BJ (cell line): ENCODE measurements at regions not wholly inside any gene's neighbourhood (a gene's known extent, or its start where the extent isn't known, plus 50 kb on each side); places are given as distances from the start of the nearest gene placed in this dataset.

Experiments
- CTCF ChIA-PET: fragments of 350-600 bp; formaldehyde crosslinking; extraction: SDS; loops from one replicate; lab custom pipeline; 2021; ENCODE audit warnings: antibody characterized with exemption, inconsistent platforms; lab: Yijun Ruan, JAX
- POLR2A ChIA-PET: fragments of 300-600 bp; sonication (Branson Sonifier 250); formaldehyde crosslinking; extraction: SDS; loops from one replicate; lab custom pipeline; 2021; ENCODE audit warnings: antibody characterized with exemption; lab: Charles Lee
- DNase-seq: peaks from one replicate; pipeline ENCODE4 v3.0.0-alpha.2; 2011; ENCODE audit warnings: low read depth
- H3K27me3 ChIP-seq: 2 replicates; pipeline ENCODE4 v1.6.0; 2011; ENCODE audit warnings: low read length; ENCODE audit not compliant: control insufficient read depth, insufficient read depth
- H3K36me3 ChIP-seq: 2 replicates; pipeline ENCODE4 v1.5.1; 2011; ENCODE audit warnings: low read length; ENCODE audit not compliant: control insufficient read depth, insufficient read depth
- H3K4me3 ChIP-seq: 2 replicates; pipeline ENCODE4 v1.5.1; 2011; ENCODE audit warnings: low read depth, mild to moderate bottlenecking, control low read depth, low read length
- CTCF ChIP-seq: IDR thresholded peaks from 2 replicates; pipeline ENCODE4 v1.5.1; 2011; ENCODE audit warnings: low read depth, mild to moderate bottlenecking, control low read depth, inconsistent platforms, low read length, moderate library complexity; ENCODE audit not compliant: insufficient read depth

- CTCF ChIA-PET: no interaction called here
- H3K4me3 ChIP-seq: no peak overlapping the region
- H3K36me3 ChIP-seq: no peaks in the 10 kb centered on the region
- DNase-seq: no peak
- POLR2A ChIA-PET: no interaction called here
- no peak for TF ChIP-seq CTCF
- no peaks in the 10 kb centered on the region for H3K27me3 ChIP-seq
Measured at GRCh38 chr16:86366481-86366880, 143.8 kb upstream of the FOXF1 start.

DNA sequence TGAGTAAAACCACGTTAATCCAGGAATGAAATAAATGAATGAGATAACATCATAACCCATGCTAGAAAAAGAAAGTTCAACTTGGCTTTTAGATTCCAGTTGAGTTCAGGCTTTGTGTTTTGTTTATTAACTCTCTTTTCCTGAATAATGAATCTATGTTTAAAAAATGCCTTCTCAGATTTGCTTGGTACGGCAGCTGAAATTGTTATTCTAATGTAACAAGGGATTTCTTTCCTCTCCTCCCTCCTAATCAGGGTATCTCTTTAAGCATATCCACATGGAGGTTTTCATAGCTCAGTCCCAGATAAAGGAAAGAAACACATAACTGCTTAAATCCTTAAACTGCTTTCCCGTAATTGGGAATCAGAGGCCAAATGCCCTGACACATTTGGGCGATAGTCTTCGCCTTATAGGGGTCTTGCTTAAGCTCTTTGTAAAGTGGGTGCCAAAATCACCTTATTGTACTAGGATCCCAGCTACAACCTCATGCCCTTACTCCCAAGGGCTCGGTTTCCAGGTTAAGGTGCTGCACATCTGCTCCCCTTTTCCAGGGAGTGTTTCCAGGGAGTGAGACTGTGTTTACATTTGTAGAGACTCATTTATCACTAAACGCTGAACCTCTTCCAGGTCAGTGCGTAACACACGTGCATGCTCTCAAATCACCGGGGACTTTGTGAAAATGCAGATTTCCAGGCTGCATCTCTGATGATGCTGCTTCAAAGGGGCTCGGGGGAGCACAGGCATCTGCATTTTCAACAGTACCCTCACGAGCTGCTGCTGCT, 142.8 kb upstream of the FOXF1 start:
- POLR2A ChIA-PET: no interaction called here
- Histone ChIP-seq H3K4me3 (no peak overlapping the region), H3K27me3 (no peaks in the 10 kb centered on the region), H3K36me3 (no peaks in the 10 kb centered on the region)
- DNase-seq: no peak
- TF ChIP-seq CTCF: no peak
- CTCF ChIA-PET: no interaction called here

- CTCF ChIA-PET: interaction anchor here (1.1 kb wide), 1 partner anchor 14 kb away, joined by 3 read pairs; no protein-coding TSS in a partner anchor
- TF ChIP-seq CTCF: no peak
- H3K36me3 ChIP-seq: no peaks in the 10 kb centered on the region
- DNase-seq: no peak
- POLR2A ChIA-PET: no interaction called here
- no peak overlapping the region for H3K4me3 ChIP-seq
- H3K27me3 ChIP-seq: no peaks in the 10 kb centered on the region
Measured at GRCh38 chr16:86368261-86368660, 142.1 kb upstream of the FOXF1 start.

GRCh38 chr16:86370062-86370461, 140.3 kb upstream of the FOXF1 start:
- POLR2A ChIA-PET: no interaction called here
- no peak overlapping the region for H3K4me3 ChIP-seq
- CTCF ChIA-PET: no interaction called here

More at GRCh38 chr16:86370062-86370461, 140.3 kb upstream of the FOXF1 start:
- H3K36me3 ChIP-seq: no peaks in the 10 kb centered on the region
- no peak for TF ChIP-seq CTCF
- no peak for DNase-seq
- H3K27me3 ChIP-seq: no peaks in the 10 kb centered on the region
